HCT116 (cell line): ENCODE measurements at regions not wholly inside any gene's neighbourhood (a gene's known extent, or its start where the extent isn't known, plus 50 kb on each side); places are given as distances from the start of the nearest gene placed in this dataset.
"Not testable (repeated sequence)": the region's sequence is repeated elsewhere in the genome, so short reads cannot be mapped to it uniquely, and the experiment has no call there.

ENCODE experiments used
- ATAC-seq: fragments of 200-7000 bp; cut with Tn5 transposase; 2 replicates; pipeline ENCODE4 v1.9.1; 2020; ENCODE audit warnings: mild to moderate bottlenecking, moderate library complexity
- BruUV-seq: library from RNA; stranded (reverse); fragments of 400-500 nt; replicated peaks from 2 replicates; lab custom pipeline; 2021; lab: Mats Ljungman, UMichigan
- CTCF ChIA-PET: fragments of 300-600 bp; sonication (Branson Sonifier 250); formaldehyde crosslinking; loops from one replicate; lab custom pipeline; 2021; ENCODE audit warnings: antibody characterized with exemption; lab: Charles Lee
- POLR2A ChIA-PET: fragments of 300-600, 350-600 bp; sonication (Branson Sonifier 250); formaldehyde crosslinking; loops from one replicate; lab custom pipeline; 2021; ENCODE audit warnings: antibody characterized with exemption; lab: Charles Lee
- RAD21 ChIA-PET, 2 experiments: fragments of 300-600 bp; sonication (Branson Sonifier 250); formaldehyde crosslinking; loops; one replicate each; lab custom pipeline; 2023; ENCODE audit warnings: low total read pairs in 2 of 2; ENCODE audit not compliant: uncharacterized antibody in 2 of 2, unreplicated experiment in 2 of 2, low non-redundant PET in 1 of 2; lab: Charles Lee
- DNase-seq: peaks from one replicate; pipeline ENCODE4 v3.0.0-alpha.2; 2010; ENCODE audit warnings: low read depth, low spot score
- H2AFZ ChIP-seq: fragments of 200-600 bp; shearing (Covaris generic), sonication (generic); 2 replicates; pipeline ENCODE4 v1.6.1; 2017; ENCODE audit warnings: low read depth, mixed run types, mixed read lengths, antibody characterized with exemption, low read length; ENCODE audit not compliant: poor library complexity, severe bottlenecking
- H3K27ac ChIP-seq: 2 replicates; pipeline ENCODE4 v1.5.1; 2012; ENCODE audit warnings: low read depth, low read length
- H3K27me3 ChIP-seq: fragments of 200-600 bp; sonication (generic); 2 replicates; pipeline ENCODE4 v1.6.1; 2016; ENCODE audit warnings: mixed run types, low read length, mixed read lengths; ENCODE audit not compliant: insufficient read depth
- H3K36me3 ChIP-seq, 2 experiments: fragments of 200-500 bp in 1 of 2; fragments of 200-600 bp in 1 of 2; sonication (Bioruptor generic) in 1 of 2; sonication (generic) in 1 of 2; 2 replicates each; pipeline versions ENCODE4 v1.5.1 to v1.6.1; 2014 to 2016; ENCODE audit warnings: low read length in 2 of 2, inconsistent platforms in 1 of 2, mixed read lengths in 1 of 2, mixed run types in 1 of 2; ENCODE audit not compliant: insufficient read depth in 2 of 2, control insufficient read depth in 1 of 2
- H3K4me1 ChIP-seq, 2 experiments: fragments of 200-600 bp in 1 of 2; sonication (generic) in 1 of 2; 2 replicates each; pipeline versions ENCODE4 v1.5.1 to v1.6.1; 2012 to 2017; ENCODE audit warnings: low read length in 2 of 2, inconsistent platforms in 1 of 2, mild to moderate bottlenecking in 1 of 2, mixed read lengths in 1 of 2, mixed run types in 1 of 2, moderate library complexity in 1 of 2; ENCODE audit not compliant: insufficient read depth in 2 of 2, control insufficient read depth in 1 of 2
- H3K4me2 ChIP-seq: fragments of 200-600 bp; sonication (generic); 2 replicates; pipeline ENCODE4 v1.6.1; 2017; ENCODE audit warnings: mixed run types, low read length, mixed read lengths
- H3K4me3 ChIP-seq, 2 experiments: fragments of 200-600 bp in 1 of 2; sonication (generic) in 1 of 2; replicated peaks in 1 of 2; 2 replicates each; pipeline ENCODE4 v1.5.1; 2011 to 2016; ENCODE audit warnings: low read length in 2 of 2, control low read depth in 1 of 2, low read depth in 1 of 2, mild to moderate bottlenecking in 1 of 2, mixed read lengths in 1 of 2, mixed run types in 1 of 2
- H3K79me2 ChIP-seq: fragments of 200-600 bp; sonication (generic); 2 replicates; pipeline ENCODE4 v1.6.1; 2017; ENCODE audit warnings: mild to moderate bottlenecking, mixed run types, low read length, moderate library complexity, mixed read lengths; ENCODE audit not compliant: insufficient read depth
- H3K9ac ChIP-seq: fragments of 200-600 bp; sonication (generic); 2 replicates; pipeline ENCODE4 v1.6.1; 2016; ENCODE audit warnings: low read length, mixed read lengths
- H3K9me2 ChIP-seq: fragments of 200-600 bp; sonication (generic), shearing (Covaris generic); 2 replicates; pipeline ENCODE4 v1.6.1; 2017; ENCODE audit warnings: mixed run types, mild to moderate bottlenecking, moderate library complexity; ENCODE audit not compliant: insufficient read depth
- H3K9me3 ChIP-seq, 2 experiments: fragments of 200-500 bp in 1 of 2; fragments of 200-600 bp in 1 of 2; sonication (Bioruptor generic) in 1 of 2; sonication (generic) in 1 of 2; 2 replicates each; pipeline ENCODE4 v1.6.1; 2014 to 2017; ENCODE audit warnings: low read length in 2 of 2, mixed read lengths in 2 of 2, inconsistent platforms in 1 of 2, low read depth in 1 of 2, mild to moderate bottlenecking in 1 of 2, mixed run types in 1 of 2, moderate library complexity in 1 of 2; ENCODE audit not compliant: control insufficient read depth in 1 of 2, insufficient read depth in 1 of 2
- H4K20me1 ChIP-seq: fragments of 200-600 bp; sonication (generic), shearing (Covaris generic); 2 replicates; pipeline ENCODE4 v1.6.1; 2017; ENCODE audit warnings: mixed run types, mild to moderate bottlenecking, moderate library complexity; ENCODE audit not compliant: insufficient read depth
- EGR1 ChIP-seq: IDR thresholded peaks from 2 replicates; pipeline ENCODE4 v1.6.1; 2012; ENCODE audit warnings: low read depth
- ELF1 ChIP-seq: IDR thresholded peaks from 2 replicates; pipeline ENCODE4 v1.6.1; 2012; ENCODE audit warnings: low read depth, borderline replicate concordance
- EZH2 ChIP-seq: fragments of 200-600 bp; sonication (generic); IDR thresholded peaks from 2 replicates; pipeline ENCODE4 v1.6.1; 2017; ENCODE audit warnings: antibody characterized with exemption, mixed run types
- JUND ChIP-seq: IDR thresholded peaks from 2 replicates; pipeline ENCODE4 v1.6.1; 2012
- MAX ChIP-seq: IDR thresholded peaks from 2 replicates; pipeline ENCODE4 v1.6.1; 2012
- SIN3A ChIP-seq: IDR thresholded peaks from 2 replicates; pipeline ENCODE4 v1.6.1; 2012; ENCODE audit warnings: low read depth
- SP1 ChIP-seq: IDR thresholded peaks from 2 replicates; pipeline ENCODE4 v1.6.1; 2012; ENCODE audit warnings: low read depth
- ZBTB33 ChIP-seq: IDR thresholded peaks from 2 replicates; pipeline ENCODE4 v1.6.1; 2011; ENCODE audit warnings: mild to moderate bottlenecking, low read length, moderate library complexity; ENCODE audit not compliant: insufficient replicate concordance; ENCODE audit errors: extremely low read depth
- ZNF274 ChIP-seq: fragments of 200-500 bp; sonication (Bioruptor generic); IDR thresholded peaks from 2 replicates; pipeline ENCODE4 v1.6.1; 2014; ENCODE audit warnings: mild to moderate bottlenecking, low read depth, low read length, inconsistent platforms
- intact Hi-C: fragments of 100-400 bp; cut with micrococcal nuclease; formaldehyde crosslinking; loops from 2 replicates; pipeline ENCODE4 v1.10.0; 2022

GRCh38 chr7:128581825-128582561, 90.1 kb upstream of the GARIN1A start:
- ATAC-seq, H3K27me3 ChIP-seq, H3K4me1 ChIP-seq, CTCF ChIA-PET, H3K9ac ChIP-seq, POLR2A ChIA-PET, H3K27ac ChIP-seq, H3K9me3 ChIP-seq, H3K36me3 ChIP-seq, RAD21 ChIA-PET, DNase-seq, H4K20me1 ChIP-seq, H3K79me2 ChIP-seq, H3K4me2 ChIP-seq, H3K9me2 ChIP-seq, H3K4me3 ChIP-seq, intact Hi-C loops, BruUV-seq, H2AFZ ChIP-seq: not testable (repeated sequence)

GRCh38 chr7:128586715-128587114, 85.4 kb upstream of the GARIN1A start:
- H2AFZ ChIP-seq, H3K79me2 ChIP-seq, intact Hi-C loops, H3K36me3 ChIP-seq, BruUV-seq, H4K20me1 ChIP-seq, POLR2A ChIA-PET, H3K9ac ChIP-seq, RAD21 ChIA-PET, H3K27me3 ChIP-seq, CTCF ChIA-PET, H3K27ac ChIP-seq, DNase-seq, H3K9me2 ChIP-seq, H3K9me3 ChIP-seq, H3K4me3 ChIP-seq, ATAC-seq, H3K4me2 ChIP-seq, H3K4me1 ChIP-seq: not testable (repeated sequence)

GRCh38 chr7:128591705-128592104, 80.4 kb upstream of the GARIN1A start:
- Histone ChIP-seq H3K4me1 (no peaks in the 10 kb centered on the region), H4K20me1 (no peaks in the 10 kb centered on the region), H3K27ac (no peak overlapping the region), H3K9me3 (no peaks in the 10 kb centered on the region), H3K36me3 (0 out of 4 replicates have a peak, but pooled peaks cover 0 to 7% of the 10 kb centered on the region in 2 experiments), H3K9ac (no peak overlapping the region), H3K79me2 (no peaks in the 10 kb centered on the region)
- POLR2A ChIA-PET = no interaction called here
- DNase-seq = no peak
- BruUV-seq = no TSS peak
- RAD21 ChIA-PET = no interaction called here
- CTCF ChIA-PET = no interaction called here
- intact Hi-C loops = no loop called here
- no peak for TF ChIP-seq MAX
- no peak for TF ChIP-seq EGR1
- TF ChIP-seq ELF1 = no peak
- no peak for TF ChIP-seq SIN3A
- no peak for TF ChIP-seq ZBTB33
- no peak for TF ChIP-seq JUND
- TF ChIP-seq EZH2 = no peak
- no peak for TF ChIP-seq ZNF274
- TF ChIP-seq SP1 = no peak
- TF ChIP-seq, all 23 proteins: peak for 0
- Histone ChIP-seq H3K9me2 (no peaks in the 10 kb centered on the region), H2AFZ (no peak overlapping the region), H3K4me2 (no peak overlapping the region), H3K27me3 (no peaks in the 10 kb centered on the region), H3K4me3 (no peak overlapping the region)
- no peak for ATAC-seq
